Astrocyte (in vitro differentiated cells and primary cell): ENCODE measurements at regions not wholly inside any gene's neighbourhood (a gene's known extent, or its start where the extent isn't known, plus 50 kb on each side); places are given as distances from the start of the nearest gene placed in this dataset.

Experiments
- DNase-seq: peaks from one replicate; pipeline ENCODE4 v3.0.0-alpha.2; 2010; ENCODE audit warnings: low read depth
- FAIRE-seq: peaks from 2 replicates; lab custom pipeline; 2011; peaks lifted over from hg19 to GRCh38; lab: Jason Lieb, UNC
- H2AFZ ChIP-seq: 2 replicates; pipeline ENCODE4 v1.6.0; 2012; ENCODE audit warnings: low read depth, low read length, inconsistent platforms
- H3K27ac ChIP-seq: 2 replicates; pipeline ENCODE4 v1.5.1; 2011; ENCODE audit warnings: low read depth, low read length, inconsistent platforms
- H3K27me3 ChIP-seq: 2 replicates; pipeline ENCODE4 v1.6.0; 2011; ENCODE audit warnings: low read length, inconsistent platforms; ENCODE audit not compliant: insufficient read depth
- H3K36me3 ChIP-seq: 2 replicates; pipeline ENCODE4 v1.5.1; 2011; ENCODE audit warnings: low read length, inconsistent platforms; ENCODE audit not compliant: insufficient read depth
- H3K4me1 ChIP-seq: 2 replicates; pipeline ENCODE4 v1.5.1; 2011; ENCODE audit warnings: low read length, inconsistent platforms; ENCODE audit not compliant: insufficient read depth
- H3K4me2 ChIP-seq: 2 replicates; pipeline ENCODE4 v1.6.0; 2012; ENCODE audit warnings: low read length, inconsistent platforms
- H3K4me3 ChIP-seq: 2 replicates; pipeline ENCODE4 v1.5.1; 2011; ENCODE audit warnings: low read depth, mild to moderate bottlenecking, low read length, inconsistent platforms; ENCODE audit not compliant: insufficient read depth
- H3K79me2 ChIP-seq: 2 replicates; pipeline ENCODE4 v1.6.0; 2012; ENCODE audit warnings: mild to moderate bottlenecking, low read length, inconsistent platforms; ENCODE audit not compliant: insufficient read depth
- H3K9ac ChIP-seq: 2 replicates; pipeline ENCODE4 v1.6.0; 2012; ENCODE audit warnings: mild to moderate bottlenecking, low read length, inconsistent platforms
- H3K9me3 ChIP-seq: 2 replicates; pipeline ENCODE4 v1.5.1; 2012; ENCODE audit warnings: low read depth, mild to moderate bottlenecking, low read length, inconsistent platforms; ENCODE audit not compliant: insufficient read depth
- H4K20me1 ChIP-seq: 2 replicates; pipeline ENCODE4 v1.6.0; 2012; ENCODE audit warnings: low read length, inconsistent platforms; ENCODE audit not compliant: insufficient read depth
- H3K27ac Mint-ChIP-seq: one replicate; pipeline ENCODE4 v1.8.0; 2021; ENCODE audit warnings: mild to moderate bottlenecking, mixed read lengths; ENCODE audit not compliant: unreplicated experiment
- H3K27me3 Mint-ChIP-seq: one replicate; pipeline ENCODE4 v1.8.0; 2021; ENCODE audit warnings: low read depth, mixed read lengths; ENCODE audit not compliant: unreplicated experiment
- H3K36me3 Mint-ChIP-seq: one replicate; pipeline ENCODE4 v1.8.0; 2021; ENCODE audit warnings: low read depth, mixed read lengths; ENCODE audit not compliant: unreplicated experiment
- H3K4me1 Mint-ChIP-seq: one replicate; pipeline ENCODE4 v1.8.0; 2021; ENCODE audit warnings: low read depth, mixed read lengths; ENCODE audit not compliant: unreplicated experiment
- H3K4me3 Mint-ChIP-seq: one replicate; pipeline ENCODE4 v1.8.0; 2021; ENCODE audit warnings: mild to moderate bottlenecking, moderate library complexity, mixed read lengths; ENCODE audit not compliant: unreplicated experiment
- H3K9me3 Mint-ChIP-seq: one replicate; pipeline ENCODE4 v1.8.0; 2021; ENCODE audit warnings: mild to moderate bottlenecking, mixed read lengths; ENCODE audit not compliant: unreplicated experiment
- EZH2 ChIP-seq: IDR thresholded peaks from 2 replicates; pipeline ENCODE4 v1.6.1; 2012; ENCODE audit warnings: mild to moderate bottlenecking, low read length, inconsistent platforms; ENCODE audit not compliant: insufficient read depth
- TF ChIP-seq, protein P1 (sequence below): IDR thresholded peaks from 2 replicates; pipeline ENCODE4 v1.5.1; 2011; ENCODE audit warnings: low read depth, mild to moderate bottlenecking, inconsistent platforms, low read length, moderate library complexity; ENCODE audit not compliant: insufficient read depth

DNA sequence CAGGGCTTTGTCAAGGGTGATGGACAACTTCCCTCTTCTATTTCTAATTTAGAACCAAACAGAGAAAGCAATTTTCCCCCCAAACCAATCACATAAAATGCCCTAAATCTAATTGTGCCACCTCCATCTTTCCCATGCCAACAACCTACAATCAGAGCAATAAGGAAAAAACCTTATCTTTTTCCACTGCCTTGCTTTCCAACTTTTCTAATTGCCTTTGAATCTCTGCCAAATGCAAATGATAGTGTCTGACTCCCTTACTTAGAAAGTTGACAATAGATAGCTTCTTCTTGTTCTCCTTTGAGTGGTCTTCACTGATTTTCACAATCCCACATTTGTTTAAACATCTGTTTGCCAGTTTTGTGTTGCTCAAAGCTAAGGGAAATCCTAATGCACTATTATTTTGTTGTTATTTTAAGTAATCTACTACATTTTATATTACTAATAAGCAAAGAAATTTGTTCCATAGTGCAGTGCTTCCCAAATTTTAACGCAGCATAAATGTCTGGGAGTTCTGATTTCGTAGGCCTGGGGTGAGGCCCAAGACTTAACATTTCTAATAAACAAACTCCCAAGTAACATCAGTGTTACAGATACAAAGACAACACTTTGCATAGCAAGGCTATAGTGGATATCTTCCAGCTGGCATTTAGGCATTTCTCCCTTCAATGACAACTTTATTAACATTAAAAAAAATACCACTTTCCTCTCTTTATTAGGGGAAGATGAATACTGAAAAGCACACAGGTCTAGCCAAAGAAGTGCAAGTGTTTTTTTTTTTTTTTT, 696.3 kb upstream of the USP15 start:
- FAIRE-seq = no peak
- H3K4me1 Mint-ChIP-seq = no peaks in the 10 kb centered on the region

DNA sequence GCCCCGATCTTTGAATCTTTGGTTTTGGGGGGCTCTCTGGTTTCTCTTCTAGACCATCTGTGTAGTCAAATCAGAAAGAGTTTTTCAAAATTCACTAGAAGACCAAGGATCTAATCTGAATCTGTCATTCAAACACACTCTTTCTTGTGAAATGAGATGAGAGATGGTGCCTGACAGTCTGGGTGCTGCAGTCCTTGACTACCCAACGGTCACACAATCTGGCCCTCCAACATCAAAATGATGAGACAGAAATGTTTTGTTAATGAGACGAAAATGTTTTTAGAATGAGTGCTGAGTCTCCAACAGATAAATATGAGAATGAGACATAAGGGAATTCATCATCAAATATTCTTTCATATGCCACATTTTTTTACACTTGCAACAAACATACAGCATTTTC, 695.7 kb upstream of the USP15 start:
- H3K4me3 ChIP-seq = no peak overlapping the region
- H3K36me3 Mint-ChIP-seq = no peaks in the 10 kb centered on the region
- TF ChIP-seq, protein P1, sequence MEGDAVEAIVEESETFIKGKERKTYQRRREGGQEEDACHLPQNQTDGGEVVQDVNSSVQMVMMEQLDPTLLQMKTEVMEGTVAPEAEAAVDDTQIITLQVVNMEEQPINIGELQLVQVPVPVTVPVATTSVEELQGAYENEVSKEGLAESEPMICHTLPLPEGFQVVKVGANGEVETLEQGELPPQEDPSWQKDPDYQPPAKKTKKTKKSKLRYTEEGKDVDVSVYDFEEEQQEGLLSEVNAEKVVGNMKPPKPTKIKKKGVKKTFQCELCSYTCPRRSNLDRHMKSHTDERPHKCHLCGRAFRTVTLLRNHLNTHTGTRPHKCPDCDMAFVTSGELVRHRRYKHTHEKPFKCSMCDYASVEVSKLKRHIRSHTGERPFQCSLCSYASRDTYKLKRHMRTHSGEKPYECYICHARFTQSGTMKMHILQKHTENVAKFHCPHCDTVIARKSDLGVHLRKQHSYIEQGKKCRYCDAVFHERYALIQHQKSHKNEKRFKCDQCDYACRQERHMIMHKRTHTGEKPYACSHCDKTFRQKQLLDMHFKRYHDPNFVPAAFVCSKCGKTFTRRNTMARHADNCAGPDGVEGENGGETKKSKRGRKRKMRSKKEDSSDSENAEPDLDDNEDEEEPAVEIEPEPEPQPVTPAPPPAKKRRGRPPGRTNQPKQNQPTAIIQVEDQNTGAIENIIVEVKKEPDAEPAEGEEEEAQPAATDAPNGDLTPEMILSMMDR = no peak
- no peak for TF ChIP-seq EZH2

More for the DNA sequence above, 696.3 kb upstream of the USP15 start:
- Mint-ChIP-seq H3K27ac (no peak overlapping the region), H3K9me3 (no peaks in the 10 kb centered on the region), H3K36me3 (no peaks in the 10 kb centered on the region), H3K27me3 (no peaks in the 10 kb centered on the region), H3K4me3 (no peak overlapping the region)
- no peaks in the 10 kb centered on the region for H4K20me1 ChIP-seq
- no peak for DNase-seq
- H3K27me3 ChIP-seq = no peaks in the 10 kb centered on the region
- TF ChIP-seq EZH2 = no peak
- TF ChIP-seq, protein P1 = no peak
- H2AFZ ChIP-seq = no peak overlapping the region
- H3K9ac ChIP-seq = no peak overlapping the region
- H3K79me2 ChIP-seq = no peaks in the 10 kb centered on the region
- H3K9me3 ChIP-seq = no peaks in the 10 kb centered on the region
- H3K27ac ChIP-seq = no peak overlapping the region
- no peak overlapping the region for H3K4me2 ChIP-seq
- H3K4me3 ChIP-seq = no peak overlapping the region
- no peaks in the 10 kb centered on the region for H3K4me1 ChIP-seq
- H3K36me3 ChIP-seq = no peaks in the 10 kb centered on the region

DNA sequence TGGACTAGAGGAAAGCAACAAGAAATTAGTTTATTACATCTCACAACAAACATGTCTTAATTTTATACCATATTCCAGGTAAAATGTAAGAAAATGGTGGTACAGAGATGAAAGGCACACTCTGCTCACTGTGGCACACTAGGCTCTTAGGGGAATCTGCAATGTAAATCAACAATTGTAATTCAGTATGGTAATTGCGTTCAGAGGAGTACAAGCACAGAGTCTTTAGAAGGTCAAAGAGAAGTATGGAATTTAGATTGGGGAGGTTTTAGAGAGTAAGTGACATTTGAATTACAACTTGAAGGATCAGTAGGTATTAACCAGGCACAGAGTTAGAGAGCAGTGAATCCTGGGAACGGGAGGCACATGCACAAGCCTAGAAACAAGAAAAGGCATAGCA, 694.0 kb upstream of the USP15 start:
- Histone ChIP-seq H3K4me1 (no peaks in the 10 kb centered on the region), H4K20me1 (no peaks in the 10 kb centered on the region), H3K4me2 (no peak overlapping the region), H3K36me3 (no peaks in the 10 kb centered on the region), H3K27ac (no peak overlapping the region), H3K9me3 (no peaks in the 10 kb centered on the region), H3K79me2 (no peaks in the 10 kb centered on the region), H3K9ac (no peak overlapping the region), H3K27me3 (no peaks in the 10 kb centered on the region), H3K4me3 (no peak overlapping the region), H2AFZ (no peak overlapping the region)
- Mint-ChIP-seq H3K27ac (no peak overlapping the region), H3K4me1 (no peaks in the 10 kb centered on the region), H3K27me3 (no peaks in the 10 kb centered on the region), H3K4me3 (no peak overlapping the region), H3K9me3 (no peaks in the 10 kb centered on the region), H3K36me3 (no peaks in the 10 kb centered on the region)
- DNase-seq (no peak), FAIRE-seq (no peak)
- no peak for TF ChIP-seq EZH2
- TF ChIP-seq, protein P1 = no peak

More for the DNA sequence above, 695.7 kb upstream of the USP15 start:
- Mint-ChIP-seq H3K27ac (no peak overlapping the region), H3K4me3 (no peak overlapping the region), H3K4me1 (no peaks in the 10 kb centered on the region), H3K9me3 (no peaks in the 10 kb centered on the region), H3K27me3 (no peaks in the 10 kb centered on the region)
- Histone ChIP-seq H3K27me3 (no peaks in the 10 kb centered on the region), H3K4me1 (no peaks in the 10 kb centered on the region), H3K9me3 (no peaks in the 10 kb centered on the region), H3K4me2 (no peak overlapping the region), H3K27ac (no peak overlapping the region), H3K9ac (no peak overlapping the region), H3K79me2 (no peaks in the 10 kb centered on the region), H2AFZ (no peak overlapping the region), H4K20me1 (no peaks in the 10 kb centered on the region), H3K36me3 (no peaks in the 10 kb centered on the region)
- no peak for DNase-seq
- no peak for FAIRE-seq
